Fibroblast of lung (primary cell): ENCODE measurements at regions not wholly inside any gene's neighbourhood (a gene's known extent, or its start where the extent isn't known, plus 50 kb on each side); places are given as distances from the start of the nearest gene placed in this dataset.

ENCODE experiments used
- CTCF ChIP-seq, 2 donors: IDR thresholded peaks in 1 of 2; conservative IDR thresholded peaks in 1 of 2; 1 replicate in 1 of 2; 2 replicates in 1 of 2; pipeline ENCODE4 v1.5.1; 2011 to 2012; ENCODE audit warnings: low read length in 2 of 2, control low read depth in 1 of 2, inconsistent platforms in 1 of 2, low read depth in 1 of 2, mild to moderate bottlenecking in 1 of 2
- EZH2 ChIP-seq: IDR thresholded peaks from 2 replicates; pipeline ENCODE4 v1.5.1; 2012; ENCODE audit warnings: low read length, control low read depth, mild to moderate bottlenecking; ENCODE audit errors: missing control alignments

GRCh38 chr11:119934866-119935265 is 203.0 kb downstream of the TRIM29 start:
- TF ChIP-seq CTCF (conservative IDR thresholded peaks at IDR 0.05 in 1 of 2, IDR thresholded peaks at IDR 0.05 in 1 of 2; ENCODE audit: low read depth in 1 of 2, low read length in 2 of 2) (no peak), EZH2 (no peak)
